Left lung (tissue), 4 donors: ENCODE measurements at regions not wholly inside any gene's neighbourhood (a gene's known extent, or its start where the extent isn't known, plus 50 kb on each side); places are given as distances from the start of the nearest gene placed in this dataset.
"Not testable (repeated sequence)": the region's sequence is repeated elsewhere in the genome, so short reads cannot be mapped to it uniquely, and the experiment has no call there.

Experiments used
- ATAC-seq: fragments of 200-7000 bp; cut with Tn5 transposase; one replicate; pipeline ENCODE4 v1.9.1; 2020; ENCODE audit warnings: moderate library complexity
- DNase-seq, 4 donors: peaks; one replicate each; pipeline ENCODE4 v3.0.0-alpha.2; 2013 to 2020
- H3K27ac ChIP-seq, 2 donors: fragments of 200-600 bp; sonication (generic) in 1 of 2; one replicate each; pipeline versions ENCODE4 v1.5.0 to v1.8.0; 2020 to 2021
- H3K27me3 ChIP-seq, 2 donors: fragments of 200-600 bp; sonication (generic) in 1 of 2; one replicate each; pipeline versions ENCODE4 v1.5.0 to v1.8.0; 2020 to 2021
- H3K36me3 ChIP-seq, 2 donors: fragments of 200-600 bp; sonication (generic) in 1 of 2; one replicate each; pipeline versions ENCODE4 v1.5.0 to v1.8.0; 2020 to 2021
- H3K4me1 ChIP-seq, 2 donors: fragments of 200-600 bp; one replicate each; pipeline ENCODE4 v1.8.0; 2021
- H3K4me3 ChIP-seq, 2 donors: fragments of 200-600 bp; sonication (generic) in 1 of 2; one replicate each; pipeline versions ENCODE4 v1.5.0 to v1.8.0; 2020 to 2021; ENCODE audit warnings: mild to moderate bottlenecking in 1 of 2
- H3K9me3 ChIP-seq, 2 donors: fragments of 200-600 bp; sonication (generic) in 1 of 2; one replicate each; pipeline versions ENCODE4 v1.5.0 to v1.8.0; 2020 to 2021
- intact Hi-C, 2 donors: fragments of 100-400 bp; cut with DNase I; formaldehyde crosslinking; loops; one replicate each; pipeline versions ENCODE4 v1.11.2 to v1.14.2; 2022
- TF ChIP-seq, protein P1 (sequence below), 2 donors: fragments of 200-600 bp; sonication (generic) in 1 of 2; IDR thresholded peaks; one replicate each; pipeline versions ENCODE4 v1.5.0 to v1.8.0; 2021; ENCODE audit warnings: antibody characterized with exemption in 2 of 2
- donor health status: DM: no; HTN: yes; CAD: no.
- donor health status: DM: no; HTN: no; CAD: no.

- H3K4me3 ChIP-seq, result no peak overlapping the region
- TF ChIP-seq, protein P1, sequence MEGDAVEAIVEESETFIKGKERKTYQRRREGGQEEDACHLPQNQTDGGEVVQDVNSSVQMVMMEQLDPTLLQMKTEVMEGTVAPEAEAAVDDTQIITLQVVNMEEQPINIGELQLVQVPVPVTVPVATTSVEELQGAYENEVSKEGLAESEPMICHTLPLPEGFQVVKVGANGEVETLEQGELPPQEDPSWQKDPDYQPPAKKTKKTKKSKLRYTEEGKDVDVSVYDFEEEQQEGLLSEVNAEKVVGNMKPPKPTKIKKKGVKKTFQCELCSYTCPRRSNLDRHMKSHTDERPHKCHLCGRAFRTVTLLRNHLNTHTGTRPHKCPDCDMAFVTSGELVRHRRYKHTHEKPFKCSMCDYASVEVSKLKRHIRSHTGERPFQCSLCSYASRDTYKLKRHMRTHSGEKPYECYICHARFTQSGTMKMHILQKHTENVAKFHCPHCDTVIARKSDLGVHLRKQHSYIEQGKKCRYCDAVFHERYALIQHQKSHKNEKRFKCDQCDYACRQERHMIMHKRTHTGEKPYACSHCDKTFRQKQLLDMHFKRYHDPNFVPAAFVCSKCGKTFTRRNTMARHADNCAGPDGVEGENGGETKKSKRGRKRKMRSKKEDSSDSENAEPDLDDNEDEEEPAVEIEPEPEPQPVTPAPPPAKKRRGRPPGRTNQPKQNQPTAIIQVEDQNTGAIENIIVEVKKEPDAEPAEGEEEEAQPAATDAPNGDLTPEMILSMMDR (IDR thresholded peaks at IDR 0.05), result no peak
- no peak for DNase-seq
- intact Hi-C loops, result no loop called here
- no peaks in the 10 kb centered on the region for H3K4me1 ChIP-seq
- no peaks in the 10 kb centered on the region for H3K36me3 ChIP-seq
- H3K27me3 ChIP-seq, result peaks cover 0 to 3% of the 10 kb centered on the region in 2 donors
- ATAC-seq, result no peak
- H3K9me3 ChIP-seq, result peaks cover 0 to 2% of the 10 kb centered on the region in 2 donors
- no peak overlapping the region for H3K27ac ChIP-seq
These were observed 58.1 kb upstream of the SLC25A36 start for GRCh38 chr3:140883428-140884040.

- H3K4me3 ChIP-seq, DNase-seq, H3K4me1 ChIP-seq, H3K27ac ChIP-seq, H3K36me3 ChIP-seq, H3K9me3 ChIP-seq, H3K27me3 ChIP-seq, ATAC-seq, intact Hi-C loops: not testable (repeated sequence)
These were observed 55.9 kb upstream of the SLC25A36 start for GRCh38 chr3:140885697-140886096.
